ENCODE measurements at regions not wholly inside any gene's neighbourhood (a gene's known extent, or its start where the extent isn't known, plus 50 kb on each side); places are given as distances from the start of the nearest gene placed in this dataset.
"Not testable (repeated sequence)": the region's sequence is repeated elsewhere in the genome, so short reads cannot be mapped to it uniquely, and the experiment has no call there.

GRCh38 chr20:26214991-26215390, 518.3 kb upstream of the ZNF337 start:
- DNase-seq = no peak

GRCh38 chr20:26209171-26209941, 512.7 kb upstream of the ZNF337 start:
- DNase-seq = no peak

- DNase-seq = no peak
Observed at GRCh38 chr20:26208296-26209091, 511.8 kb upstream of the ZNF337 start.

- not testable (repeated sequence) for DNase-seq
Observed at GRCh38 chr20:26207967-26208295, 511.3 kb upstream of the ZNF337 start.

GRCh38 chr20:26207237-26207966, 510.7 kb upstream of the ZNF337 start:
- DNase-seq = no peak

- DNase-seq = no peak
Observed at GRCh38 chr20:26205350-26205749, 508.7 kb upstream of the ZNF337 start.

GRCh38 chr20:26201026-26201425, 504.4 kb upstream of the ZNF337 start:
- DNase-seq = not testable (repeated sequence)

GRCh38 chr20:26187329-26187728, 490.7 kb upstream of the ZNF337 start:
- not testable (repeated sequence) for DNase-seq

GRCh38 chr20:26183720-26184119, 487.1 kb upstream of the ZNF337 start:
- not testable (repeated sequence) for DNase-seq

GRCh38 chr20:26181364-26181763, 484.7 kb upstream of the ZNF337 start:
- not testable (repeated sequence) for DNase-seq

GRCh38 chr20:26171875-26172274, 475.2 kb upstream of the ZNF337 start:
- DNase-seq = not testable (repeated sequence)

GRCh38 chr20:26169506-26169905, 472.9 kb upstream of the ZNF337 start:
- DNase-seq = no peak

GRCh38 chr20:26167499-26167898, 470.8 kb upstream of the ZNF337 start:
- DNase-seq = no peak

GRCh38 chr20:26163890-26164289, 467.2 kb upstream of the ZNF337 start:
- DNase-seq = no peak

- not testable (repeated sequence) for DNase-seq
Observed at GRCh38 chr20:26163151-26163550, 466.5 kb upstream of the ZNF337 start.

- not testable (repeated sequence) for DNase-seq
Observed at GRCh38 chr20:26161741-26162140, 465.1 kb upstream of the ZNF337 start.

- DNase-seq = not testable (repeated sequence)
Observed at GRCh38 chr20:26160916-26161315, 464.3 kb upstream of the ZNF337 start.

GRCh38 chr20:26154224-26154623, 457.6 kb upstream of the ZNF337 start:
- no peak for DNase-seq

- peak; percentile 84 for DNase-seq
Observed at GRCh38 chr20:26135325-26136110, 438.9 kb upstream of the ZNF337 start.

GRCh38 chr20:26134606-26135005, 438.0 kb upstream of the ZNF337 start:
- DNase-seq = no peak

- not testable (repeated sequence) for DNase-seq
Observed at GRCh38 chr20:26133794-26134193, 437.1 kb upstream of the ZNF337 start.

GRCh38 chr20:26120920-26121319, 424.3 kb upstream of the ZNF337 start:
- not testable (repeated sequence) for DNase-seq

GRCh38 chr20:26094498-26094897, 397.8 kb upstream of the ZNF337 start:
- DNase-seq = not testable (repeated sequence)
